NCI-H2171 (cell line): ENCODE measurements at regions not wholly inside any gene's neighbourhood (a gene's known extent, or its start where the extent isn't known, plus 50 kb on each side); places are given as distances from the start of the nearest gene placed in this dataset.

Source experiments
- DNase-seq: peaks from one replicate; lab custom pipeline; 2025; lab: John Stamatoyannopoulos, UW

- no peak for DNase-seq
Observed at GRCh38 chr4:62359441-62360155, 1159.5 kb downstream of the ADGRL3 start.

- no peak for DNase-seq
Observed at GRCh38 chr4:62344915-62345314, 1144.8 kb downstream of the ADGRL3 start.

GRCh38 chr4:62344474-62344873 lies 1144.3 kb downstream of the ADGRL3 start:
- no peak for DNase-seq

GRCh38 chr4:62342346-62342745 lies 1142.2 kb downstream of the ADGRL3 start:
- DNase-seq: no peak

GRCh38 chr4:62328526-62328925 lies 1128.4 kb downstream of the ADGRL3 start:
- DNase-seq: no peak

GRCh38 chr4:62327612-62328297 lies 1127.6 kb downstream of the ADGRL3 start:
- DNase-seq: no peak

- no peak for DNase-seq
Observed at GRCh38 chr4:62324215-62324614, 1124.1 kb downstream of the ADGRL3 start.

- no peak for DNase-seq
Observed at GRCh38 chr4:62320612-62321011, 1120.5 kb downstream of the ADGRL3 start.

GRCh38 chr4:62302710-62303109 lies 1102.6 kb downstream of the ADGRL3 start:
- no peak for DNase-seq

- DNase-seq: no peak
Observed at GRCh38 chr4:62301500-62301899, 1101.4 kb downstream of the ADGRL3 start.

GRCh38 chr4:62293551-62293950 lies 1093.4 kb downstream of the ADGRL3 start:
- DNase-seq: no peak

GRCh38 chr4:62292911-62293310 lies 1092.8 kb downstream of the ADGRL3 start:
- DNase-seq: no peak

- no peak for DNase-seq
Observed at GRCh38 chr4:62288808-62289541, 1088.8 kb downstream of the ADGRL3 start.

- DNase-seq: no peak
Observed at GRCh38 chr4:62285026-62285425, 1084.9 kb downstream of the ADGRL3 start.

- no peak for DNase-seq
Observed at GRCh38 chr4:62279689-62280088, 1079.6 kb downstream of the ADGRL3 start.

- no peak for DNase-seq
Observed at GRCh38 chr4:62275470-62275869, 1075.3 kb downstream of the ADGRL3 start.

- DNase-seq: no peak
Observed at GRCh38 chr4:62274782-62275181, 1074.7 kb downstream of the ADGRL3 start.

- no peak for DNase-seq
Observed at GRCh38 chr4:62271107-62271506, 1071.0 kb downstream of the ADGRL3 start.

- no peak for DNase-seq
Observed at GRCh38 chr4:62269918-62270317, 1069.8 kb downstream of the ADGRL3 start.

GRCh38 chr4:62263454-62263853 lies 1063.3 kb downstream of the ADGRL3 start:
- DNase-seq: no peak

GRCh38 chr4:62262676-62263075 lies 1062.5 kb downstream of the ADGRL3 start:
- no peak for DNase-seq

- DNase-seq: no peak
Observed at GRCh38 chr4:62260254-62260653, 1060.1 kb downstream of the ADGRL3 start.

- DNase-seq: no peak
Observed at GRCh38 chr4:62256479-62256878, 1056.4 kb downstream of the ADGRL3 start.
